SK-N-SH (cell line): ENCODE measurements at regions not wholly inside any gene's neighbourhood (a gene's known extent, or its start where the extent isn't known, plus 50 kb on each side); places are given as distances from the start of the nearest gene placed in this dataset.
A peak's percentile ranks its signal among the peaks of the same experiment; 100 is the strongest.

ENCODE experiments used
- CTCF ChIA-PET: fragments of 300-600, 350-600 bp; formaldehyde crosslinking; extraction: SDS; loops from one replicate; lab custom pipeline; 2021; lab: Yijun Ruan, JAX
- POLR2A ChIA-PET: fragments of 350-600 bp; sonication (Branson Sonifier 250); formaldehyde crosslinking; extraction: SDS; loops from one replicate; lab custom pipeline; 2020; ENCODE audit warnings: antibody characterized with exemption, inconsistent platforms; lab: Yijun Ruan, JAX
- DNase-seq: peaks from one replicate; pipeline ENCODE4 v3.0.0; 2012
- H2AFZ ChIP-seq: fragments of 200-600 bp; sonication (generic); 2 replicates; pipeline ENCODE4 v1.8.1; 2016; ENCODE audit warnings: antibody characterized with exemption, mild to moderate bottlenecking, low read depth
- H3F3A ChIP-seq: fragments of 200-600 bp; sonication (generic); replicated peaks from 2 replicates; pipeline ENCODE3; 2016; ENCODE audit warnings: antibody characterized with exemption, mild to moderate bottlenecking; ENCODE audit not compliant: insufficient read depth
- H3K27ac ChIP-seq, 2 experiments: fragments of 200-500 bp in 1 of 2; fragments of 200-600 bp in 1 of 2; sonication (Bioruptor generic) in 1 of 2; sonication (generic), shearing (Covaris generic) in 1 of 2; 2 replicates each; pipeline versions ENCODE4 v1.5.1 to v1.6.1; 2014 to 2016; ENCODE audit warnings: low read depth in 2 of 2, inconsistent platforms in 1 of 2, low read length in 1 of 2, mild to moderate bottlenecking in 1 of 2, mixed read lengths in 1 of 2
- H3K27me3 ChIP-seq: fragments of 200-600 bp; sonication (generic), shearing (Covaris generic); 2 replicates; pipeline ENCODE4 v1.6.1; 2016; ENCODE audit warnings: mixed run types; ENCODE audit not compliant: insufficient read depth
- H3K36me3 ChIP-seq, 2 experiments: fragments of 200-500 bp in 1 of 2; fragments of 200-600 bp in 1 of 2; sonication (Bioruptor generic) in 1 of 2; sonication (generic) in 1 of 2; replicated peaks in 1 of 2; 2 replicates each; pipeline versions ENCODE3 to v1.5.1; 2014 to 2016; ENCODE audit warnings: low read length in 1 of 2, mild to moderate bottlenecking in 1 of 2; ENCODE audit not compliant: insufficient read depth in 2 of 2, control insufficient read depth in 1 of 2
- H3K4me1 ChIP-seq, 2 experiments: fragments of 200-500 bp in 1 of 2; fragments of 200-600 bp in 1 of 2; sonication (Bioruptor generic) in 1 of 2; sonication (generic), shearing (Covaris generic) in 1 of 2; 2 replicates each; pipeline versions ENCODE4 v1.5.1 to v1.6.1; 2014 to 2016; ENCODE audit warnings: low read depth in 1 of 2, low read length in 1 of 2, mixed run types in 1 of 2; ENCODE audit not compliant: insufficient read depth in 2 of 2, control insufficient read depth in 1 of 2
- H3K4me2 ChIP-seq: fragments of 200-600 bp; sonication (generic), shearing (Covaris generic); 2 replicates; pipeline ENCODE4 v1.6.1; 2017; ENCODE audit warnings: mixed run types
- H3K4me3 ChIP-seq, 2 experiments: fragments of 200-500 bp in 1 of 2; fragments of 200-600 bp in 1 of 2; sonication (Bioruptor generic) in 1 of 2; sonication (generic), shearing (Covaris generic) in 1 of 2; 2 replicates each; pipeline versions ENCODE4 v1.5.1 to v1.8.1; 2014 to 2016; ENCODE audit warnings: low read depth in 2 of 2, inconsistent platforms in 1 of 2, low read length in 1 of 2, mild to moderate bottlenecking in 1 of 2, mixed read lengths in 1 of 2, moderate library complexity in 1 of 2
- H3K79me2 ChIP-seq: fragments of 200-600 bp; sonication (generic); 2 replicates; pipeline ENCODE4 v1.8.1; 2017; ENCODE audit warnings: mild to moderate bottlenecking; ENCODE audit not compliant: insufficient read depth
- H3K9ac ChIP-seq: fragments of 200-600 bp; sonication (generic); 2 replicates; pipeline ENCODE4 v1.6.1; 2017; ENCODE audit warnings: mixed run types
- H3K9me2 ChIP-seq: fragments of 200-600 bp; sonication (generic); 2 replicates; pipeline ENCODE4 v1.6.1; 2017; ENCODE audit warnings: mixed run types
- H3K9me3 ChIP-seq: fragments of 200-600 bp; sonication (generic); 2 replicates; pipeline ENCODE4 v1.6.1; 2017; ENCODE audit warnings: mixed run types, mild to moderate bottlenecking, moderate library complexity
- H4K20me1 ChIP-seq: fragments of 200-600 bp; sonication (generic); 2 replicates; pipeline ENCODE4 v1.6.1; 2017; ENCODE audit warnings: mild to moderate bottlenecking, mixed run types; ENCODE audit not compliant: insufficient read depth
- ELF1 ChIP-seq: IDR thresholded peaks from 2 replicates; pipeline ENCODE4 v1.4.0; 2012
- GABPA ChIP-seq: IDR thresholded peaks from 2 replicates; pipeline ENCODE4 v1.4.0; 2012; ENCODE audit warnings: low read depth, mild to moderate bottlenecking
- GATA2 ChIP-seq: sonication (generic); formaldehyde crosslinking; IDR thresholded peaks from 2 replicates; pipeline ENCODE4 v1.5.0; 2020; ENCODE audit warnings: mild to moderate bottlenecking, missing genetic modification reagents
- JUND ChIP-seq: IDR thresholded peaks from 2 replicates; pipeline ENCODE4 v1.4.0; 2012
- SMC3 ChIP-seq: IDR thresholded peaks from 2 replicates; pipeline ENCODE4 v1.6.1; 2012; ENCODE audit warnings: low read depth, low read length, improper control_type of control experiment
- TAF1 ChIP-seq: IDR thresholded peaks from 2 replicates; pipeline ENCODE4 v1.6.1; 2012; ENCODE audit warnings: low read depth, mild to moderate bottlenecking, low read length, moderate library complexity, borderline replicate concordance
- TCF12 ChIP-seq: IDR thresholded peaks from 2 replicates; pipeline ENCODE4 v1.4.0; 2012
- WGBS: methylation state at CpG from one replicate; pipeline ENCODE4 v1.1.6; 2017; ENCODE audit warnings: low lambda C conversion rate; 5-methylcytosine and 5-hydroxymethylcytosine counted together
- TF ChIP-seq, protein P1 (sequence below): IDR thresholded peaks from 2 replicates; pipeline ENCODE4 v1.4.0; 2012; ENCODE audit warnings: low read depth, borderline replicate concordance
- TF ChIP-seq, protein P2 (sequence below): IDR thresholded peaks from 2 replicates; pipeline ENCODE4 v1.4.0; 2012; ENCODE audit warnings: low read depth, borderline replicate concordance
- TF ChIP-seq, protein P3 (sequence below): fragments of 200-600 bp; sonication (generic); IDR thresholded peaks from 2 replicates; pipeline ENCODE4 v1.6.1; 2017; ENCODE audit warnings: antibody characterized with exemption, mild to moderate bottlenecking, moderate library complexity
- TF ChIP-seq, protein P4 (sequence below): fragments of 150-350 bp; IDR thresholded peaks from 2 replicates; pipeline ENCODE4 v1.6.1; 2016; ENCODE audit warnings: mild to moderate bottlenecking, low read depth, low read length
- TF ChIP-seq, protein P5 (sequence below): IDR thresholded peaks from 2 replicates; pipeline ENCODE4 v1.4.0; 2012; ENCODE audit warnings: low read depth

DNA sequence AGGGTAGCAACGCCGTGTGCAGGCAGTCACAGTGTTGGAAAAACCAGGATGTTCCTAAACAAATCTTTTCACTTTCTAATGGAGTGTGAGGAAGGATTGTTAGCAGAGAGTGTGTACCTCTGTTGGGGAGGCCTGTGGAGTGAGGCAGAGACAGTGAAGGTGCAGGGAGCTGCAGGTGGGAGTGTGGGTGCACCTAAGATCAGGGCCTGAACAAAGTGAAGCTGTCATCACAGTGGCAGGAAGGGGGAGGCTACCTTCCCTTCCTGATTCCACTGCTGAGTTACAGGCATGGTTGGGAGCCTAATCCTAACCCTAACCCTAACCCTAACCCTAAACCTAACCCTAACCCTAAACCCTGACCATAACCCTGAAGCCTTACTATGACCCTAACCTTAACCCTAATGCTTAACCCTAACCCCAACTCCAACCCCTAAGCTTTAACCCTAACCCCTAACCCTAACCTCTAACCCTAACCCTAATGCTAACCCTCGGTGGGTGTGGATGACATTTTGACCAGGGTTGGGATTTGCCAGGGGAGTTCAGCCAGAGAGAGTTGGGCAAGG lies 158.8 kb upstream of the KLF6 start (continued):
- TF ChIP-seq, protein P1, sequence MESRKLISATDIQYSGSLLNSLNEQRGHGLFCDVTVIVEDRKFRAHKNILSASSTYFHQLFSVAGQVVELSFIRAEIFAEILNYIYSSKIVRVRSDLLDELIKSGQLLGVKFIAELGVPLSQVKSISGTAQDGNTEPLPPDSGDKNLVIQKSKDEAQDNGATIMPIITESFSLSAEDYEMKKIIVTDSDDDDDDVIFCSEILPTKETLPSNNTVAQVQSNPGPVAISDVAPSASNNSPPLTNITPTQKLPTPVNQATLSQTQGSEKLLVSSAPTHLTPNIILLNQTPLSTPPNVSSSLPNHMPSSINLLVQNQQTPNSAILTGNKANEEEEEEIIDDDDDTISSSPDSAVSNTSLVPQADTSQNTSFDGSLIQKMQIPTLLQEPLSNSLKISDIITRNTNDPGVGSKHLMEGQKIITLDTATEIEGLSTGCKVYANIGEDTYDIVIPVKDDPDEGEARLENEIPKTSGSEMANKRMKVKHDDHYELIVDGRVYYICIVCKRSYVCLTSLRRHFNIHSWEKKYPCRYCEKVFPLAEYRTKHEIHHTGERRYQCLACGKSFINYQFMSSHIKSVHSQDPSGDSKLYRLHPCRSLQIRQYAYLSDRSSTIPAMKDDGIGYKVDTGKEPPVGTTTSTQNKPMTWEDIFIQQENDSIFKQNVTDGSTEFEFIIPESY: no peak
- TF ChIP-seq, protein P2, sequence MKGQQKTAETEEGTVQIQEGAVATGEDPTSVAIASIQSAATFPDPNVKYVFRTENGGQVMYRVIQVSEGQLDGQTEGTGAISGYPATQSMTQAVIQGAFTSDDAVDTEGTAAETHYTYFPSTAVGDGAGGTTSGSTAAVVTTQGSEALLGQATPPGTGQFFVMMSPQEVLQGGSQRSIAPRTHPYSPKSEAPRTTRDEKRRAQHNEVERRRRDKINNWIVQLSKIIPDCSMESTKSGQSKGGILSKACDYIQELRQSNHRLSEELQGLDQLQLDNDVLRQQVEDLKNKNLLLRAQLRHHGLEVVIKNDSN: no peak

DNA sequence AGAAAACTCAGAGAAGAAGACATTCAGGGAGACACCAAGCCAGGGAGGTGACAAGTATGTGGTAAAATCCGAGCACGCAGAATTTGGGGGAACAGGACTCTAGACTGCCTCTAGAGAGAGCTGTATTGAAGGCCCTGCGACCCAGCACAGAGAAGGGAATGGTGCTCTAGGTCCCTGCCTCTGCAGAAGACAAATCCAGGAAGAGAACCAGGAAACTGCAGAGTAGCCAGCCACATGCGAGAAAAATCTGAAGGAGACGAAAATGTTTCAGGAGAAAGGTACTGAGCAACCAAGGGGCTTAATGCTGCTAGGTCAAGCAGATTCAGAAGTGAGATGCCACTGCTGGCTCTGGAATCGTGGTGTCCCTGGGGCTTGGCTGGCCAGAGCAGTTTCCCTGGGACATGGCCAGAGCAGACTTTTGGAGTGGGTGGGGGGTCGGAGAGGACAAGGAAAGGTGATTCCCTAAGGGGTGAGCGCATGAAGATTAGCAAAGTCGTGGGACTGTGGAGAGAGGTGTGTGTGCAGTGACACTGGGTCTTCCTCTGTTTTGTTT lies 158.0 kb upstream of the KLF6 start:
- 64% methylated on average over 9 of the region's 9 CpGs for WGBS
- Histone ChIP-seq H3K9me3 (no peaks in the 10 kb centered on the region), H3K4me2 (peak overlapping the region; percentile 81), H2AFZ (peak overlapping the region; percentile 24; the same call in 1 of the 2 replicates), H3F3A (peaks cover 13% of the 10 kb centered on the region), H3K27ac (peak overlapping the region in 1 of 2 experiments; percentile 96; a peak in 2 of 4 replicates), H3K4me3 (peak overlapping the region; percentile 19 to 57; a peak in 3 of 4 replicates), H4K20me1 (no peaks in the 10 kb centered on the region), H3K36me3 (no peaks in the 10 kb centered on the region), H3K27me3 (no peaks in the 10 kb centered on the region), H3K9me2 (no peaks in the 10 kb centered on the region), H3K9ac (peak overlapping the region; percentile 78), H3K79me2 (peaks cover 22% of the 10 kb centered on the region), H3K4me1 (peaks cover 0 to 7% of the 10 kb centered on the region in 2 experiments; a peak in 1 of 4 replicates)
- ChIA-PET CTCF (no interaction called here), POLR2A (no interaction called here)
- TF ChIP-seq TAF1: 0 out of 2 replicates have a peak, but pooled peaks have one; percentile 4
- TF ChIP-seq, protein P3, sequence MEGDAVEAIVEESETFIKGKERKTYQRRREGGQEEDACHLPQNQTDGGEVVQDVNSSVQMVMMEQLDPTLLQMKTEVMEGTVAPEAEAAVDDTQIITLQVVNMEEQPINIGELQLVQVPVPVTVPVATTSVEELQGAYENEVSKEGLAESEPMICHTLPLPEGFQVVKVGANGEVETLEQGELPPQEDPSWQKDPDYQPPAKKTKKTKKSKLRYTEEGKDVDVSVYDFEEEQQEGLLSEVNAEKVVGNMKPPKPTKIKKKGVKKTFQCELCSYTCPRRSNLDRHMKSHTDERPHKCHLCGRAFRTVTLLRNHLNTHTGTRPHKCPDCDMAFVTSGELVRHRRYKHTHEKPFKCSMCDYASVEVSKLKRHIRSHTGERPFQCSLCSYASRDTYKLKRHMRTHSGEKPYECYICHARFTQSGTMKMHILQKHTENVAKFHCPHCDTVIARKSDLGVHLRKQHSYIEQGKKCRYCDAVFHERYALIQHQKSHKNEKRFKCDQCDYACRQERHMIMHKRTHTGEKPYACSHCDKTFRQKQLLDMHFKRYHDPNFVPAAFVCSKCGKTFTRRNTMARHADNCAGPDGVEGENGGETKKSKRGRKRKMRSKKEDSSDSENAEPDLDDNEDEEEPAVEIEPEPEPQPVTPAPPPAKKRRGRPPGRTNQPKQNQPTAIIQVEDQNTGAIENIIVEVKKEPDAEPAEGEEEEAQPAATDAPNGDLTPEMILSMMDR: no peak
- DNase-seq: no peak

DNA sequence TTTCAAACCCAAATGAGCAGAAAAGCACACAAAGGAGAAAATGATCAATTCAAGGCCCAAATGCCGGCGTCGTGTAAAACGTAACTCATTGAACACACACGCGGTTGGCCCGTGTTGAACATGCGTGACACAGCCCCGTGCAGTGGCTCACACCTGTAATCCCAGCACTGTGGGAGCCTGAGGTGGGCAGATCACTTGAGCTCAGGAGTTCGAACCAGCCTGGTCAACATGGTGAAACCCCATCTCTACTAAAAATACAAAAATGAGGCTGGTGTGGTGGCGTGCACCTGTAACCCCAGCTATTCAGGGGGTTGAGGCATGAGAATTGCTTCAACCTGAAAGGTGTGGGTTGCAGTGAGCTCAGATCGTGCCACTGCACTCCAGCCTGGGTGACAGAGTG lies 156.7 kb upstream of the KLF6 start:
- H3K9ac ChIP-seq: 0 out of 2 replicates have a peak overlapping the region, but pooled peaks have one; percentile 78

More for the DNA sequence above, 156.7 kb upstream of the KLF6 start:
- Histone ChIP-seq H3K27ac (peak overlapping the region in 1 of 2 experiments; percentile 96; a peak in 2 of 4 replicates), H3K4me1 (peaks cover 0 to 7% of the 10 kb centered on the region in 2 experiments; a peak in 1 of 4 replicates), H3F3A (peaks cover 12% of the 10 kb centered on the region), H3K4me3 (no peak overlapping the region), H3K9me3 (no peaks in the 10 kb centered on the region), H3K36me3 (no peaks in the 10 kb centered on the region), H2AFZ (no peak overlapping the region), H4K20me1 (no peaks in the 10 kb centered on the region), H3K9me2 (no peaks in the 10 kb centered on the region), H3K27me3 (no peaks in the 10 kb centered on the region), H3K4me2 (0 out of 2 replicates have a peak overlapping the region, but pooled peaks have one; percentile 81), H3K79me2 (peaks cover 22% of the 10 kb centered on the region)
- no peak for DNase-seq
- ChIA-PET POLR2A (no interaction called here), CTCF (no interaction called here)
- WGBS: 97% methylated on average over 12 of the region's 12 CpGs
- TF ChIP-seq, protein P4, sequence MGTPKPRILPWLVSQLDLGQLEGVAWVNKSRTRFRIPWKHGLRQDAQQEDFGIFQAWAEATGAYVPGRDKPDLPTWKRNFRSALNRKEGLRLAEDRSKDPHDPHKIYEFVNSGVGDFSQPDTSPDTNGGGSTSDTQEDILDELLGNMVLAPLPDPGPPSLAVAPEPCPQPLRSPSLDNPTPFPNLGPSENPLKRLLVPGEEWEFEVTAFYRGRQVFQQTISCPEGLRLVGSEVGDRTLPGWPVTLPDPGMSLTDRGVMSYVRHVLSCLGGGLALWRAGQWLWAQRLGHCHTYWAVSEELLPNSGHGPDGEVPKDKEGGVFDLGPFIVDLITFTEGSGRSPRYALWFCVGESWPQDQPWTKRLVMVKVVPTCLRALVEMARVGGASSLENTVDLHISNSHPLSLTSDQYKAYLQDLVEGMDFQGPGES: no peak
- TF ChIP-seq, protein P1: no peak
- TF ChIP-seq GABPA: no peak
- no peak for TF ChIP-seq TCF12
- no peak for TF ChIP-seq ELF1
- TF ChIP-seq SMC3: no peak
- TF ChIP-seq GATA2 (CRISPR knock-in tag): no peak
- TF ChIP-seq, protein P5, sequence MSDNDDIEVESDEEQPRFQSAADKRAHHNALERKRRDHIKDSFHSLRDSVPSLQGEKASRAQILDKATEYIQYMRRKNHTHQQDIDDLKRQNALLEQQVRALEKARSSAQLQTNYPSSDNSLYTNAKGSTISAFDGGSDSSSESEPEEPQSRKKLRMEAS: no peak
- no peak for TF ChIP-seq JUND
